ENCODE measurements at regions not wholly inside any gene's neighbourhood (a gene's known extent, or its start where the extent isn't known, plus 50 kb on each side); places are given as distances from the start of the nearest gene placed in this dataset.

DNA sequence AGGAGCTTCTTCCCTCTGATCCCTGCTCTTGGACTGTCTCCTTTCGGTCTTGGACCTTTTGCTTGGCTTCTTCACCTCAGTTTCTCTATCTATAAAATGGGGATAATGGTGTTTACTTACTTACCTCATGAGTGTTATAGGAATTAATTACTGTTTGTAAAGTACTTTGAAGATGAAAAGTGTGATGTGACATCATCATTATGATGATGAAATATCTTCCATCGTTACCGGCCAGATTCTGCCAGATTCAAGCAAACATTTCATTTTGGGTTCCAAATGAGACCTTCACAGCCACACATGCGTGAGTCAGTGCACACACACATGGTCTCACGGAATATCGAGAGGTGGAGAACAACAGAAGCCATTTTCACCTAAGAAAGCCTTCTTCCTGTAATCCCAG, 220.1 kb upstream of the RPL34 start:
- no peak for DNase-seq (ENCODE audit: low read depth in 2 of 2)

GRCh38 chr4:108399610-108400265, 220.6 kb upstream of the RPL34 start:
- no peak for DNase-seq (ENCODE audit: low read depth in 2 of 2)

DNA sequence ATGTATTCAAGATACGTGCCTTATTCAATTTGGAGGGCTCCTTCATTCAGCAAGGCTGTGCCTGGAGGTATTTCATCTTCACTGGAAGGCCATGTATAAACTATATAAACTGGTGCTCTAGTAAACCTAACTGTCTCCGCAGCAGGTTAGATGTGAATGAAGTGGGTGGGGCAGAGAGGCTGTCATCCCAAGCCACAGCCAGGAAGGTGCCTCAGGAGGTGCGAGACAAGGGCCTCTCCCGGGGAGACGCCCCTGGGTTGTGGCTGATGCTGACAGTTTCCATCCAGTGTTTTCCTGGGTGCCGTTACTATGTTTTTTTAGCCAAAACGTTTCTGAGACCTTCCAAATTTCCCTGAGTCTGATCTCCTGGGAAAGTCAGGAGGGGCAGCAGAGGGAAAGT, 221.5 kb upstream of the RPL34 start:
- no peak for DNase-seq (ENCODE audit: low read depth in 2 of 2)

DNA sequence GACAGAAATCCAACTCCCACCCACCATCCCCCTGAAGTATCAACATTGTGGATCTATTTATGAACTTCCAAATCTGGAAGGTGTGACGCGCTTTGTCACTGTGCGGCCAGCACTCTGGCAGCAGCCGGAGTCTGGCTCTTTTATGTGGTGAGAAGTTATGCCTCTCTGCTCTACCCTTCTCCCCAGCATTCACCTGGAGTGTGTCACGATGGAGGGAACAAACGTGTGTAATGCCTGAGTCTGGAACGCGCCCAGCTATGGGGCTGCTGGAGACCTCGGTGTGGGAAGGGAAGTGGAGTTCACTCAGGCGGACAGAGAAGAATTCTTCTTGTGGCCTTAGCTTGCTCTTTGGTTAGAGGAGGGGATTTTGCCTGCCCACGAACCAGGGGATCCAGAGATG, 222.1 kb upstream of the RPL34 start:
- no peak for DNase-seq (ENCODE audit: low read depth in 2 of 2)

- DNase-seq (ENCODE audit: low read depth in 2 of 2) = no peak
Observed at GRCh38 chr4:108397850-108398249, 222.5 kb upstream of the RPL34 start.

GRCh38 chr4:108396900-108397497, 223.4 kb upstream of the RPL34 start:
- no peak for DNase-seq (ENCODE audit: low read depth in 2 of 2)

DNA sequence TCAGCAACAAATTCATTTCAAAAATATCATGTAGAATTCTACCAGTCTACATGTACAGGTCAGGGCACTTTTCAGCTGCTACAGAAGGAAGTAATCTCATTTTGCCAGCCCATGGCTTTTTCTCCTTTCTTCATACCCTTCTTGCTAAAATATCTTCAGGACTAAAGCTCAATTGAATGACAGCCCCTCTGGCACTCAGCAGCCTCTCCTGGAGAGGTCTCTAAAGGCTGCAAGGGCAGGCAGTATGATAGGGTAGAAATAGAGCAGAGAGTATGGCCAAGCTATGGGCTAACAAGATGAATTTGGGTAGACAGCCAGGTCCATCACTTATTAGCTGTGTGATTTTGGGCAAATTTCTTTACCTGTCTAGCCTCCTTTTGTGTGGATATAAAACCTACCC, 224.6 kb upstream of the RPL34 start:
- no peak for DNase-seq (ENCODE audit: low read depth in 2 of 2)

DNA sequence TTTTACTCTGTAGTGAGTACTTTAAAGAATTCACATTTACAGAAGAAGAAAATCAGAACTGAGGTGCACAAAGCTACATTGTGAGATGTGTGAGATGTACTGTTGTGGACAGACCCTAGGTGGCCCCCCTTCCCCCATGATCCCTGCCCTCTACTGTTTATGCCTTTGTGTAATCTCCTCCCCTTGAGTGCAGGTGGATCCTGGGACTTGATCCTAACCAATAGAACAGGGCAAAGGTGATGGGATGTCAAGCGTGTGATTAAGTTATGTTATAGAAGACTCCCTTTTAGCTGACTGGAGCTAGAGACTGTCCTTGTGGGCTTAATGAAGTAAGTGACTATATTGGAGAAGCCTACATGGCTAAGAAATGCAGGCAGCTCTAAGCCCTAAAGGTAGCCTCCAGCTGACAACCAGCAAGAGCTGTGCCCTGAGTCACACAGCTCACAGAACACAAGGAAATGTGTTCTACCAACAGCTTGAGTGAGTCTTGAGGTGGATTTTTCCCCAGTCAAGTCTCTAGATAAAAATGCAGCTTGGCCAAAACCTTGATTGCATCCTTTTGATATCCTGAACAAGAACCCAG, 225.2 kb upstream of the LEF1 start:
- no peak for DNase-seq (ENCODE audit: low read depth in 2 of 2)

DNA sequence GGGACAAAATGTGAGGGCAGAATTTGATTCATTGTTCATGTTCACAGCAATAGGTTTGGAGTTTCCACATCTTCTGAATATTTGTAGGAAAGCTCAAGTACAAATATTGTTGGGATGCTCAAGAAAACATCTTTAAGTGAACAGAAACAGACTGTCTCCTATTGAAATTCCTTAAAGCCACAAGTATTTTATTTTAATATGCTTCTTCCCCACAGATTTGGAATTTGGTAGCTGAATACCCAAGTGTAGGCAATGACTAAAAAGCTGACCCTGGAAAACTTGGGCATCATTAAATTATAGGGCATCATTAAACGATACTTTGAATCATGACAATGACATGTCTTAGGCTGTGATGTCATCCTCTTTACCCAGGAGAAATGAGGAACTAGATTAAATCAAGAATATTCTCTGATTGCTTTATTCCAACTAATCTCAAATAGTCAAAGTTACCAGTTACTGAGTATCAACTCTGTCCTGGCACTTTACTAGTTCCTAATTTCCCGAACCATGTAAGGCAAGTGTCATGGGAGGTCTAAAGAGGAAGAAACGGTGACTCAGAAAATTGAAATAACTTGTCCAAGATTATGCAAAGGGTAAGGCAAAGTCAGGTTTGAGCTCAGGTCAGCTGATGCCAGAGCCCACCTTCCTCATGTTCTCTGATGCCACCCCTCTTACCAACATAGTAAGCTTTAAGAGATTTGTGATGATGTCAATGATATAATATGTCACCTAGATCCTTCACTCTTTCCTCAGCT, 223.1 kb upstream of the LEF1 start:
- DNase-seq (ENCODE audit: low read depth in 2 of 2) = no peak

DNA sequence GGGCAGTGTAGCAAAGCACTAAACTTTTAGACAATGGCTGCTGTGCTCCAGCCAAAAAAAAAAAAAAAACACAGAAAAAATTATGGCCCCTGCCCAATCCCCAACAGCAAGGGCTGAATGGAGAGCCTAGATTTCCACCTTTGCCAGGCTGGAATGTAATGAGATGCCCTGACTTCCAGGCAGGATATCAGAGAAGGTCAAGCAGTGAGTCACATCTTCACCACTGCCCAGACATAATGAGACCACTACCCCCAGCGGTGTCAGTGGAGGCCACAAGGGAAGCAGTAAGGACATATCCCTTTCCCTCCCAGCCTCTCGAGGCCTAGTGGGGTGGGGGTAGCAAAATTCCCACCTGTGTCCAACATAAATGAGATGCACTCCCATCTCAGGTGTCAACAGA, 216.3 kb upstream of the LEF1 start:
- DNase-seq (ENCODE audit: low read depth in 2 of 2) = no peak

DNA sequence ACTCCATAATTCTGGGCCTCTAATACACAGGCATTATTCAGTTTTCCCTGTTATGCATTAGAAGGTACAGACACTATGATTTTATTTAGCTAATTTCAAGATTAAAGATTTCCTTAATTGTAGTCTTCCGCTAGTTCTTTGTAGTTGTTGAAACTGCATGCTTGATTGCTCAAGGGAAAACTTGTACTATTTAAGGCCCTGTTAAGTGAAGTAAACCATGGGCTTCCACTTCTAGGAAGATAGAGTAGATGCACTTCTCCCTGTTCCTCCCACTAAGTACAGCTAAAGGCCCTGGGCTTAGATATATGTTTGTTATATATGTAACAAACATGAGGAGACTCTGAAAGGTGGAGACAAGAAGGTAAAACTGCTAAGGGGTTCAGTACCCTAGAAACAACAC, 215.8 kb upstream of the LEF1 start:
- DNase-seq (ENCODE audit: low read depth in 2 of 2) = no peak

DNA sequence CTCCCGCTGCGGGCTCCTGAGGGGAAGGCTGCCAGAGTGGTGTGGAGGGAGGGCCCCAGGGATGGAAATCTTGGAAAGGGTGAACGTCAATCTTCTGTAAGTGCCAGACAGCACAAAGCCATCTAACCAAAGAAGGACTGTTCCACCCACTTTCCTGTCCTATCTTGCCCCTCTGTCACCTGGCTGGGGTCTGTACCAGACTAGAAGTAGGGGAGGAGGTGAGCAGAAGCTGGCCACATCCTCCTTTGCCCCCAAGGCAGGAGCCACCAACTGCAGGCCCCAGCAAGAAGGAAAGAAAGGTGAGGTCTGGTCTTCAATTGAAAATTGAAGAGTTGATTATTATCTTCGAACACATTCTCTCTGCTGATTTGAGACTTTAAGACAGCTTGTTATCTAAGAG, 214.4 kb upstream of the LEF1 start:
- DNase-seq (ENCODE audit: low read depth in 2 of 2) = no peak

DNA sequence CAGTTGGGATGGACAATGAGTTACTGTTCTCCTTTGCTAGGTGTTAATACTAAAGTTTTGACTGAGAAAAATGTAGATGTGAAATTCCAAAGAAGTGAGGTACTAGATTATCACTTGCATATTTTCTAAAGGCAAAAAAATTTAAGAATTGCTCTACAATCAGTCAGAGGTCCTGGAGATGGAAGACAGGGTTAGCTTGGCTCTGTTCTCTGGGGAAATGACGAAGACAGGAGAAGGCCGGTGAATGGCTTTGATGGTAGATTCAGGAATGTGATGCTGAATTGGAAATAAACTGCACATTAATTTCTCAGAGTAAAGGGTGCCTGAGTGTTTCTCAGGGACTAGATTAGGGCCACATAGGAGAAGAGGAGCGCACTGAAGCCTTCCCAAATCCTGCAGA, 214.0 kb upstream of the LEF1 start:
- no peak for DNase-seq (ENCODE audit: low read depth in 2 of 2)

GRCh38 chr4:108378164-108378563, 209.4 kb upstream of the LEF1 start:
- DNase-seq (ENCODE audit: low read depth in 2 of 2) = no peak

GRCh38 chr4:108377021-108377420, 208.3 kb upstream of the LEF1 start:
- no peak for DNase-seq (ENCODE audit: low read depth in 2 of 2)

- DNase-seq (ENCODE audit: low read depth in 2 of 2) = no peak
Observed at GRCh38 chr4:108375434-108375833, 206.7 kb upstream of the LEF1 start.

DNA sequence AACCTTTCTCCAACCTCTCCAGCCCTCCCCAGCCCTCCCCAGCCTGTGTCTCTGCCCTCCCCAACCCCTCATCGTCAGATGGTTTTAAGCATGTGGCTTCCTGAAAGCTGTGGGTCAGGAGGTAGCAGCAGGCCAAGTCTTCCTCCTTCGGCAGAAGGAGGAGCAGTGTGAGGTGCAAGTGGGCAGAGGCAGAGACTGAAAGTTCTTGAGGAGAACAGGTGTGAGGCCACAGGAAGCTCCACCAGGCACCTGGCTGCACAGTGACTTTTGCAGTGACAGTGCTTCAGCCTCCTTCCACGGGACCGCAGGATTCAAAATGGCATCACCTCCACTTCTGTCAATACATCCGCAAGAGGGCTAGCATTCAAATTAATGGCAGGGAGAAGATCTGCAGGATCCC, 203.9 kb upstream of the LEF1 start:
- DNase-seq (ENCODE audit: low read depth in 2 of 2) = no peak

DNA sequence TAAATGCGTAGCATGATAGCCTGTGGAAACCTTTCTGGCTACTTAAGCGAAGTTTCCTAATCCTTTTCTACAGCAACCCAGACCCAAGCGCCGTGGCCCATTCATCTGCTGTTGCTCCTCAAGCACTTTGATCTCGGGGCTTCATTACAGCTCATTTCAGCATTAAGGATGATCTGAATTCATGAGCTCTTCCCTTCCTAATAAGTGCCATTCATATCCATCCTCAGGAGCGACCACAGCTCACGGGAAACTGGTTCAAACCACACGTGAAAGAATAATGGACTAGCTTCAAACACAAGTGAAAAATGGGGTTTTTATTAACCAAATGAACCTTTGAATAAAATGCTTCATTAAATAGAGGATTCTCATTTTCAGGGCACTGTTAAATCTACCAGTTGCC, 202.6 kb upstream of the LEF1 start:
- no peak for DNase-seq (ENCODE audit: low read depth in 2 of 2)

- DNase-seq (ENCODE audit: low read depth in 2 of 2) = peak; percentile 24 to 41
Observed at GRCh38 chr4:108370291-108371141, 201.8 kb upstream of the LEF1 start.

GRCh38 chr4:108369035-108369655, 200.4 kb upstream of the LEF1 start:
- no peak for DNase-seq (ENCODE audit: low read depth in 2 of 2)

- no peak for DNase-seq (ENCODE audit: low read depth in 2 of 2)
Observed at GRCh38 chr4:108367751-108368150, 199.0 kb upstream of the LEF1 start.

DNA sequence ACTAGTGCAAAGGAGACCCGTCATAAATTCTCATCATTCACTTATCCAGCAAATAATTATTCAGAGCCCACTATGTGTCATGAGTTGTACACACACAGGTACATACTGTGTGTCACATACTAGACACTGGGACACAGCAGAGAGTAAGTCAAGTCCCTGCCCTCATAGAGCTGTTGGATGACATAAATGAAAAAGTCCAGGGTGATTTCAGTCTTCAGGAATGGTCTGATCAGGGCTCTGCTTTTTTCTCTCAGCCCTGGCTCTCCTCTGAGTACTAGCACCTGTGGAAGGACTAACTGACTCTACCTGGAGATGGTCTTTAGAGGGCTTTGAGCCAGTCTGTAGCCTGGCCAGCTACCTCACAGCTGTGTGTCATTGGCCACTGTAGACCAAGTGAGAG, 198.0 kb upstream of the LEF1 start:
- no peak for DNase-seq (ENCODE audit: low read depth in 2 of 2)
